Glutamatergic neuron (in vitro differentiated cells): ENCODE measurements at regions not wholly inside any gene's neighbourhood (a gene's known extent, or its start where the extent isn't known, plus 50 kb on each side); places are given as distances from the start of the nearest gene placed in this dataset.
"Not testable (repeated sequence)": the region's sequence is repeated elsewhere in the genome, so short reads cannot be mapped to it uniquely, and the experiment has no call there.

Experiments
- DNase-seq: peaks from one replicate; pipeline ENCODE4 v3.0.0; 2022
- H3K27ac Mint-ChIP-seq: one replicate; pipeline ENCODE4 v1.8.0; 2020; ENCODE audit warnings: mild to moderate bottlenecking, mixed read lengths, inconsistent platforms; ENCODE audit not compliant: unreplicated experiment
- H3K27me3 Mint-ChIP-seq: one replicate; pipeline ENCODE4 v1.8.0; 2020; ENCODE audit warnings: mild to moderate bottlenecking, moderate library complexity, mixed read lengths, inconsistent platforms; ENCODE audit not compliant: unreplicated experiment
- H3K36me3 Mint-ChIP-seq: one replicate; pipeline ENCODE4 v1.8.0; 2020; ENCODE audit warnings: mild to moderate bottlenecking, mixed read lengths, inconsistent platforms; ENCODE audit not compliant: unreplicated experiment
- H3K4me1 Mint-ChIP-seq: one replicate; pipeline ENCODE4 v1.8.0; 2020; ENCODE audit warnings: mild to moderate bottlenecking, low read depth, mixed read lengths, inconsistent platforms; ENCODE audit not compliant: unreplicated experiment
- H3K4me3 Mint-ChIP-seq: one replicate; pipeline ENCODE4 v1.8.0; 2020; ENCODE audit warnings: mild to moderate bottlenecking, mixed read lengths, inconsistent platforms; ENCODE audit not compliant: unreplicated experiment
- H3K9me3 Mint-ChIP-seq: one replicate; pipeline ENCODE4 v1.8.0; 2020; ENCODE audit warnings: mild to moderate bottlenecking, moderate library complexity, mixed read lengths, inconsistent platforms; ENCODE audit not compliant: unreplicated experiment
- TF ChIP-seq, protein P1 (sequence below): fragments of 200-600 bp; sonication (generic); IDR thresholded peaks from one replicate; pipeline ENCODE4 v1.5.0; 2021; ENCODE audit not compliant: partially characterized antibody, unreplicated experiment

DNA sequence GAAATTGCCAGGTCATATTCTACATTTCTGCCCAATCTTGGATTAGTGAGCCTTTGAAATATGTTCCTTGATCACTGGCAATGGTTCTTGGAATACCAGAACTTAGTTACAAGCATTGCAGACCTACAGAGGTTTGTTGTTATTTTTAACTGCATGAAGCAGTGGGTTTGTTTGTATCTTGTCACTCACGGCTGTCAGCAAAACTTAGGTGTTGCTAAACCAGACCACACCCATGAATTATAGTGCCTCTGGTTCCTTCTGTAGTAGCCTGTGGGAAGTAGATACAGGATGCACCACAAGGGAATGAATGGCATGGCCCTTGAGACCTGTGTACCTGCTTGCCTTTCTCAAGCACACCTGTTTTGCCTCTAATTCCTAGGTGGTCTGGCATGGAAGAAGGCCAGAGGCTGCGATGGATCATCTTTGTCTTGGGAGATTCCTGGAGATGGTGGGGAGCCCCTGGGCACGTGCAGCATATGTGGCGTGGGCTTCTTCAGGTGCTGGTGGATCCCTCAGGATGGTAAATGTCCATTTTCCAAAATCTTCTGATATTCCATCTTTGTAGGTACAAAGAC is 138.8 kb downstream of the SNRPN start:
- TF ChIP-seq, protein P1, sequence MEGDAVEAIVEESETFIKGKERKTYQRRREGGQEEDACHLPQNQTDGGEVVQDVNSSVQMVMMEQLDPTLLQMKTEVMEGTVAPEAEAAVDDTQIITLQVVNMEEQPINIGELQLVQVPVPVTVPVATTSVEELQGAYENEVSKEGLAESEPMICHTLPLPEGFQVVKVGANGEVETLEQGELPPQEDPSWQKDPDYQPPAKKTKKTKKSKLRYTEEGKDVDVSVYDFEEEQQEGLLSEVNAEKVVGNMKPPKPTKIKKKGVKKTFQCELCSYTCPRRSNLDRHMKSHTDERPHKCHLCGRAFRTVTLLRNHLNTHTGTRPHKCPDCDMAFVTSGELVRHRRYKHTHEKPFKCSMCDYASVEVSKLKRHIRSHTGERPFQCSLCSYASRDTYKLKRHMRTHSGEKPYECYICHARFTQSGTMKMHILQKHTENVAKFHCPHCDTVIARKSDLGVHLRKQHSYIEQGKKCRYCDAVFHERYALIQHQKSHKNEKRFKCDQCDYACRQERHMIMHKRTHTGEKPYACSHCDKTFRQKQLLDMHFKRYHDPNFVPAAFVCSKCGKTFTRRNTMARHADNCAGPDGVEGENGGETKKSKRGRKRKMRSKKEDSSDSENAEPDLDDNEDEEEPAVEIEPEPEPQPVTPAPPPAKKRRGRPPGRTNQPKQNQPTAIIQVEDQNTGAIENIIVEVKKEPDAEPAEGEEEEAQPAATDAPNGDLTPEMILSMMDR: no peak
- H3K36me3 Mint-ChIP-seq: peaks cover 17% of the 10 kb centered on the region
- DNase-seq: no peak
- no peak overlapping the region for H3K27ac Mint-ChIP-seq
- no peaks in the 10 kb centered on the region for H3K4me1 Mint-ChIP-seq
- H3K27me3 Mint-ChIP-seq: peaks cover 10% of the 10 kb centered on the region
- peaks cover 17% of the 10 kb centered on the region for H3K9me3 Mint-ChIP-seq
- no peak overlapping the region for H3K4me3 Mint-ChIP-seq

DNA sequence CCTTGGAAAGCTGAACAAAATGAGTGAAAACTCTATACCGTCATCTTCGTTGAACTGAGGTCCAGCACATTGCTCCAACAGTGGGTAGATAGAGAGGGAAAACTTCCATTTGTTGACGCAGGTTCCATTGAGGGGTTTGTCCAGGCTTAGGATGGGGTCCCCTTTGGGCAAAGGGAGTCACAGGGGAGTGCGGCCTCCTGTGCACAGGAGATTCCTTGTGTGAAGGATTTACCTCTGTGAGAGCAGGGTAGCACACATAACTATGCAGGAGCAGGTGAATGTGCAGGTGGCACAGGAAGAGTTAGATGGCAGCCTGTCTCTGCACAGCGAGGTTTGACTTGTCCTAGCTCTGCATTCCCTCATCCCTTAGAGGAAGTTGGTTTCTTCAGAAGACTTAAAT is 139.3 kb downstream of the SNRPN start:
- no peaks in the 10 kb centered on the region for H3K4me1 Mint-ChIP-seq
- DNase-seq: no peak
- TF ChIP-seq, protein P1: no peak
- H3K36me3 Mint-ChIP-seq: peaks cover 17% of the 10 kb centered on the region
- no peak overlapping the region for H3K27ac Mint-ChIP-seq
- peaks cover 17% of the 10 kb centered on the region for H3K9me3 Mint-ChIP-seq
- H3K27me3 Mint-ChIP-seq: peaks cover 10% of the 10 kb centered on the region
- H3K4me3 Mint-ChIP-seq: no peak overlapping the region

DNA sequence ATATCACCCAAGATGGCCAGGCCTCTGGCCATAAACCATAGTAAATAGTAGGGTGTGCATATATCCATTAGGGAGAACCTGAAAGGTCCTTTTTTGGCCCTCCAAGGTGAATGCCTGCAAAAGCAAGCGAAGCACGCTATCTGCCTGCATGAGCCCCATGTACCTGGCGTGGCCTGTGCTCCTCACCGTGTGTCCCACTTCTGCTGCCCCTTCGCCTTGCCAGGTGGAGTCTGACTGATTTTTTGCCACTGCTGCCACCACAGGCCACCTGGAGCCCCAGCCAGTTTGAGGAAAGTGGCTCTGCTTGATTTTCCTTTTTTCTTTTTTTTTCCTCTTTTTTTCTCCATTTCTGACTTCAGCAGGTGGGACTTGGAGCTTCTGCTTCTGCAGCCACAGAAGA is 139.7 kb downstream of the SNRPN start:
- Mint-ChIP-seq H3K9me3 (peaks cover 17% of the 10 kb centered on the region), H3K27ac (no peak overlapping the region), H3K36me3 (peaks cover 17% of the 10 kb centered on the region), H3K27me3 (peaks cover 12% of the 10 kb centered on the region), H3K4me1 (no peaks in the 10 kb centered on the region), H3K4me3 (no peak overlapping the region)
- no peak for DNase-seq
- TF ChIP-seq, protein P1: no peak

DNA sequence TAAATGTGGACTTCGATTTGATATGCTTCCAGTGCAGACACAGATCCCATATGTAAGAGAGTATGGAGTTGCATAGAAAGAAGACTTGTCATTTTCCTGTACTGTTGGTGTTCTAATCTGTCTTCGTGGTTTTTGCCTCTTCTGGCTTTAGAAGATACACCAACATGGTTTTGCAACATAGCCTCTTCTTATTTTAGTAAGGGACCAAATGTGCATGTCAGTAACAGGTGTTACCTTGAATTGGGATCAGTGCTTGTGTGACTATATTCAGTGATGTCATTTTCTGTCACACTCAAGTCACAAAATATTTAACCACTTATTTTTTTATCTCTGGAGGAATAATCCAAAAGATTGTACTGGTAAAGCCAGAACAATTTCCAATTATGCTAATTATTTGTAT is 140.4 kb downstream of the SNRPN start:
- Mint-ChIP-seq H3K9me3 (peaks cover 13% of the 10 kb centered on the region), H3K4me1 (no peaks in the 10 kb centered on the region), H3K4me3 (no peak overlapping the region), H3K27ac (no peak overlapping the region), H3K36me3 (peaks cover 17% of the 10 kb centered on the region), H3K27me3 (peaks cover 12% of the 10 kb centered on the region)
- no peak for DNase-seq
- TF ChIP-seq, protein P1: no peak

DNA sequence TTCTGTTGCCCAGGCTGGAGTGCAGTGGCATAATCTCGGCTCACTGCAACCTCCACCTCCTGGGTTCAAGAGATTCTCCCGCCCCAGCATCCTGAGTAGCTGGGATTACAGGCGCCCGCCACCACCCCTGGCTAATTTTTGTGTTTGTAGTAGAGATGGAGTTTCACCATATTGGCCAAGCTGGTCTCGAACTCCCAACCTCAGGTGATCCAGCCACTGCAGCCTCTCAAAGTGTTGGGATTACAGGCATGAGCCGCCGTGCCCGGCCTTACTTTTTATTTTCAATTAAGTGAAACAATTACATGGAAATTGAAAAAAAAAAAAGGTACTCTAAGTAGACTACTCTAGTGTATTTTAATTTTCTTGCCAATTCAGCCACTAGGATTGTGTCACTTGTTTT is 145.2 kb downstream of the SNRPN start:
- H3K27ac Mint-ChIP-seq, H3K36me3 Mint-ChIP-seq, H3K4me3 Mint-ChIP-seq, H3K4me1 Mint-ChIP-seq, H3K27me3 Mint-ChIP-seq, DNase-seq, H3K9me3 Mint-ChIP-seq: not testable (repeated sequence)
